ENCODE measurements at regions not wholly inside any gene's neighbourhood (a gene's known extent, or its start where the extent isn't known, plus 50 kb on each side); places are given as distances from the start of the nearest gene placed in this dataset.

DNA sequence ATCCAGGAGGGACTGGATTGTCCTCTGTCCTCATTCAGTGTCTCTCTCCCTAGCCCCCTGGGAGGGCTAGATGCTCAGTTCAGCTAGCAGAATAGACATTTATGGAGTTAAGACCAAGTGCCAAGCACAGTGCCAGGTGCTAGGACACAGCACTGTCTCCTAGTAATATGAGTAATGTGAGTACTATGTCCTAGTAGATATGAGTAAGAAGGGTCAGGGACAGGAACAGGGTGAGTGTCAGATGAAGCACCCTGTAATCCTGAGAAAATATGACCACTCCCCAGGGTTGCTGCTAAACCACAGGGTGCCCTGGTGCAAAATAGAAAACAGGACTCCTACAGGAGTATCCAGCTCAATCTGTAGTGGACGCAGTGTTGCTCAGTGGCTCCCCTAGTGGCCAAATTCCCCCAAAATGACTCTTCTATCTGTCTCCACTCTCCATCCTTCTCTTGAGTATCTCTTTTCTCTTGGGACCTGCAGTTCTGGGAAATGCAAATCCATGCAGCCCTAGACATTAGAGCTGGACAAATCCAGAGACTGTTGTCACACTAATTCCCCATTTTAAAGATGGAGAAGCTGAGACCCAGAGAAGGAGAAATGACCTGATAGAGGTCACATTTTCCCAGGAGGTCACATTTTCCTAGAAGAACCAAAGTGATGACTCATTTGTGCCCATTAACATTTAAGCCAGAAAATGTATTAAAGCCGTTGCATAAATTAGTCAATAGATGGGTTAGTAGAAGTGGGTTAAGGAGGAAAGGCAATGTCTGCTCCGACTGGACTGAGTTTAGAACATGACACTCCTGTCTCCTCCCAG is 214.3 kb downstream of the NXPE2 start:
- H3K9me3 ChIP-seq: no peaks in the 10 kb centered on the region

DNA sequence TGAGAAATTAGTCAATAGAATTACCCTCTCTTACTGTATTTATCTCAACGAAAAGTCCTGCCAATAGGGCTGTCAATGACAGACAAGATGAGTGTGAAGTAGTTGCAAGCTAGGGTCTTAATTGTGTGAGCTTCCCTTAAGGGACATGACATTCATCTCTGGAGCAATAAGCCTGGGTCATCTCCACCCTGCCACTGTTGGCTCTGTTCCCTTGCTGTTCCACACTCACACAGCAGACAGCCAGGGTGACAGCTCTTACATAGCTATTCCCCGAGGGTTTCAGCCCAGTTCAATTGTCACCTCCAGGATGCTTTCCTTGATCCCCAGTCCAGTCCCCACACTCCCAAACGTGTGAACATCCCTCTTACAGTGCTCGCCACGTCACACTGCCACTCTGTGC is 215.0 kb downstream of the NXPE2 start:
- Histone ChIP-seq H3K27ac (no peak overlapping the region), H3K36me3 (no peaks in the 10 kb centered on the region), H3K4me1 (ENCODE audit: control insufficient read depth in 1 of 2, low read depth in 2 of 2) (no peaks in the 10 kb centered on the region), H3K9me3 (no peaks in the 10 kb centered on the region), H3K4me3 (no peak overlapping the region), H3K27me3 (replicated peaks; ENCODE audit: insufficient read depth) (no peaks in the 10 kb centered on the region)
- ATAC-seq (ENCODE audit: insufficient number of reproducible peaks, low FRiP score, low read depth): no peak
- TF ChIP-seq, protein P1, sequence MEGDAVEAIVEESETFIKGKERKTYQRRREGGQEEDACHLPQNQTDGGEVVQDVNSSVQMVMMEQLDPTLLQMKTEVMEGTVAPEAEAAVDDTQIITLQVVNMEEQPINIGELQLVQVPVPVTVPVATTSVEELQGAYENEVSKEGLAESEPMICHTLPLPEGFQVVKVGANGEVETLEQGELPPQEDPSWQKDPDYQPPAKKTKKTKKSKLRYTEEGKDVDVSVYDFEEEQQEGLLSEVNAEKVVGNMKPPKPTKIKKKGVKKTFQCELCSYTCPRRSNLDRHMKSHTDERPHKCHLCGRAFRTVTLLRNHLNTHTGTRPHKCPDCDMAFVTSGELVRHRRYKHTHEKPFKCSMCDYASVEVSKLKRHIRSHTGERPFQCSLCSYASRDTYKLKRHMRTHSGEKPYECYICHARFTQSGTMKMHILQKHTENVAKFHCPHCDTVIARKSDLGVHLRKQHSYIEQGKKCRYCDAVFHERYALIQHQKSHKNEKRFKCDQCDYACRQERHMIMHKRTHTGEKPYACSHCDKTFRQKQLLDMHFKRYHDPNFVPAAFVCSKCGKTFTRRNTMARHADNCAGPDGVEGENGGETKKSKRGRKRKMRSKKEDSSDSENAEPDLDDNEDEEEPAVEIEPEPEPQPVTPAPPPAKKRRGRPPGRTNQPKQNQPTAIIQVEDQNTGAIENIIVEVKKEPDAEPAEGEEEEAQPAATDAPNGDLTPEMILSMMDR (IDR thresholded peaks at IDR 0.05): no peak
- no peak for DNase-seq (ENCODE audit: low spot score)

More for the DNA sequence above, 214.3 kb downstream of the NXPE2 start:
- Histone ChIP-seq H3K27me3 (replicated peaks; ENCODE audit: insufficient read depth) (no peaks in the 10 kb centered on the region), H3K27ac (no peak overlapping the region), H3K4me1 (ENCODE audit: control insufficient read depth in 1 of 2, low read depth in 2 of 2) (no peaks in the 10 kb centered on the region), H3K4me3 (no peak overlapping the region), H3K36me3 (no peaks in the 10 kb centered on the region)
- no peak for ATAC-seq (ENCODE audit: insufficient number of reproducible peaks, low FRiP score, low read depth)
- no peak for DNase-seq (ENCODE audit: low spot score)
- TF ChIP-seq, protein P1 (IDR thresholded peaks at IDR 0.05): no peak

DNA sequence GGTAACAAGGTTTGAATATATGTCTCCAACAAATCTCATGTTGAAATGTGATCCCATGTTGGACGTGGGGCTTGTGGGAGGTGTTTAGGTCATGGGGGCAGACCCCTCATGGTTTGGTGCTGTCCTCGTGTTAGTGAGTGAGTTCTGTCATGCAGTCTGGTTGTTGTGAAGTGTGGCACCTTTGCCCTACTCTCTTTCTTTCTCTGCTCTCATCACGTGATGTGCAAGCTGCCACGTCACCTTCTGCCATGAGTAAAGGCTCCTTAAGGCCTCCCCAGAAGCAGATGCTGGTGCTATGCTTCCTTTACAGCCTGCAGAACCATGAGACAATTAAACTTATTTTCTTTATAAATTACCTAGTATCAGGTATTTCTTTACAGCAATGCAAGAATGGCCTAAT is 218.3 kb downstream of the NXPE2 start:
- ATAC-seq (ENCODE audit: insufficient number of reproducible peaks, low FRiP score, low read depth) (no peak), DNase-seq (ENCODE audit: low spot score) (no peak)
- no peak overlapping the region for H3K4me3 ChIP-seq
- H3K4me1 ChIP-seq (ENCODE audit: control insufficient read depth in 1 of 2, low read depth in 2 of 2): no peaks in the 10 kb centered on the region
- H3K27ac ChIP-seq: no peak overlapping the region
- H3K36me3 ChIP-seq: no peaks in the 10 kb centered on the region
- H3K27me3 ChIP-seq (replicated peaks; ENCODE audit: insufficient read depth): no peaks in the 10 kb centered on the region
- H3K9me3 ChIP-seq: peaks cover 3% of the 10 kb centered on the region
- TF ChIP-seq, protein P1 (IDR thresholded peaks at IDR 0.05): no peak

DNA sequence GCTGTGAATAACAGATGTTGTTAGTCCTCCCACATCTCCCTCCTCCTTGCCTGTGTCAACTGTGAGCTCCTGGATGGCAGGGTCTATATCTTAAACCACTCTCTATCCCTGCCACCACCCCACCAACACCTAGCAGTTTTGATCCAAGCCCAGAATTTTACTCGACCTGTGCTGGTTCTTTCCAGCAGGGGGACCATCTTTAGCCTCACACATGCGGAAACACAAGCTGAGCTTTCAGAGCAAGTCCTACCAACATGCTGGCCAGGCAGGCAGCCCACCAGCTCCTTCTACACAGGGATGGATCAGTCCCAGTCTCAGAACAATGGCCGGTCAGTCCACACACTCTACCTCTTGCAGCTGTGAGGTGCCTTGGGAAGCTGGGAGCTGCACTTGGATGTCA is 231.5 kb downstream of the NXPE2 start:
- ATAC-seq (ENCODE audit: insufficient number of reproducible peaks, low FRiP score, low read depth): no peak
- H3K9me3 ChIP-seq: no peaks in the 10 kb centered on the region
- H3K4me1 ChIP-seq (ENCODE audit: control insufficient read depth in 1 of 2, low read depth in 2 of 2): no peaks in the 10 kb centered on the region
- no peak overlapping the region for H3K4me3 ChIP-seq
- DNase-seq (ENCODE audit: low spot score): no peak
- TF ChIP-seq, protein P1 (IDR thresholded peaks at IDR 0.05): no peak
- H3K27ac ChIP-seq: no peak overlapping the region
- no peaks in the 10 kb centered on the region for H3K27me3 ChIP-seq (replicated peaks; ENCODE audit: insufficient read depth)
- no peaks in the 10 kb centered on the region for H3K36me3 ChIP-seq

DNA sequence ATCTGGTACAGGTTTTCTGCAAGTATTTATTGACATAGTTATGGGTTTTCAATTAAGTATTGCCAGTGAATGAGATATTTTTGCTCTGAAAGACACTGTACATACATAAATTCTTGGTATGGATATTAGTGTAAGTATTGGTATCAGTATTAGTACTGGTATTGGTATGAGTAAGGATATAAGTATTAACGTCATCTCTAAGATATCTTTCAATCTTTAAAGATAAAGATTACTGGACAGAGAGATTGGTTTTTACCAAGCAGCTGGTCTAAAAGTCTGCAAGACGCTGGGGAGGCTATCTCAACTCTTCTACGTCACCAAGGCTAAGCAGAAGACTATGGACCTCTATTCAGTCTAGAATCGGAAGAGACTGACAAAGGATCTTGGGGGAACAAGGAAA is 234.5 kb downstream of the NXPE2 start:
- no peaks in the 10 kb centered on the region for H3K27me3 ChIP-seq (replicated peaks; ENCODE audit: insufficient read depth)

More for the DNA sequence above, 234.5 kb downstream of the NXPE2 start:
- no peaks in the 10 kb centered on the region for H3K4me1 ChIP-seq (ENCODE audit: control insufficient read depth in 1 of 2, low read depth in 2 of 2)
- H3K4me3 ChIP-seq: no peak overlapping the region
- DNase-seq (ENCODE audit: low spot score) (no peak), ATAC-seq (ENCODE audit: insufficient number of reproducible peaks, low FRiP score, low read depth) (no peak)
- no peak overlapping the region for H3K27ac ChIP-seq
- no peaks in the 10 kb centered on the region for H3K36me3 ChIP-seq
- H3K9me3 ChIP-seq: no peaks in the 10 kb centered on the region
- TF ChIP-seq, protein P1 (IDR thresholded peaks at IDR 0.05): no peak
